H9 (cell line): ENCODE measurements at regions not wholly inside any gene's neighbourhood (a gene's known extent, or its start where the extent isn't known, plus 50 kb on each side); places are given as distances from the start of the nearest gene placed in this dataset.
A peak's percentile ranks its signal among the peaks of the same experiment; 100 is the strongest.

Experiments used
- DNase-seq: peaks from one replicate; pipeline ENCODE4 v3.0.0-alpha.2; 2017
- H2AFZ ChIP-seq: one replicate; pipeline ENCODE4 v1.6.1; 2013; ENCODE audit warnings: mild to moderate bottlenecking, low read length, control low read depth, moderate library complexity
- H2AK5ac ChIP-seq: 2 replicates; pipeline ENCODE4 v1.6.1; 2013; ENCODE audit warnings: low read length, control low read depth, mixed read lengths; ENCODE audit not compliant: insufficient read length
- H2BK120ac ChIP-seq: one replicate; pipeline ENCODE4 v1.6.1; 2013; ENCODE audit warnings: low read depth, mild to moderate bottlenecking, low read length, control low read depth, inconsistent platforms; ENCODE audit not compliant: poor library complexity, severe bottlenecking
- H2BK12ac ChIP-seq: 2 replicates; pipeline ENCODE4 v1.6.1; 2013; ENCODE audit warnings: low read length, control low read depth, mixed read lengths, low read depth; ENCODE audit not compliant: insufficient read length
- H2BK15ac ChIP-seq: 2 replicates; pipeline ENCODE4 v1.6.1; 2013; ENCODE audit warnings: low read depth, low read length, control low read depth
- H2BK20ac ChIP-seq: one replicate; pipeline ENCODE4 v1.6.1; 2013; ENCODE audit warnings: low read depth, mild to moderate bottlenecking, low read length, control low read depth, inconsistent platforms; ENCODE audit not compliant: poor library complexity, severe bottlenecking
- H2BK5ac ChIP-seq: 2 replicates; pipeline ENCODE4 v1.6.1; 2013; ENCODE audit warnings: low read length, control low read depth, mixed read lengths; ENCODE audit not compliant: insufficient read length
- H3K14ac ChIP-seq: 2 replicates; pipeline ENCODE4 v1.6.1; 2013; ENCODE audit warnings: low read length, control low read depth; ENCODE audit not compliant: insufficient read depth
- H3K18ac ChIP-seq: 2 replicates; pipeline ENCODE4 v1.6.1; 2013; ENCODE audit warnings: low read depth, mild to moderate bottlenecking, mixed read lengths, low read length, control low read depth; ENCODE audit not compliant: insufficient read length
- H3K23ac ChIP-seq: 2 replicates; pipeline ENCODE4 v1.6.1; 2013; ENCODE audit warnings: low read length, control low read depth, mixed read lengths, low read depth; ENCODE audit not compliant: insufficient read length
- H3K23me2 ChIP-seq: 2 replicates; pipeline ENCODE4 v1.6.1; 2013; ENCODE audit warnings: low read depth, mild to moderate bottlenecking, mixed read lengths, low read length, control low read depth; ENCODE audit not compliant: insufficient read length, poor library complexity, severe bottlenecking
- H3K27ac ChIP-seq: 2 replicates; pipeline ENCODE4 v1.5.1; 2013; ENCODE audit warnings: low read length, control low read depth, mixed read lengths, low read depth; ENCODE audit not compliant: insufficient read length
- H3K27me3 ChIP-seq: 2 replicates; pipeline ENCODE4 v1.6.1; 2013; ENCODE audit warnings: low read length, control low read depth, inconsistent platforms; ENCODE audit not compliant: insufficient read depth
- H3K4ac ChIP-seq: 2 replicates; pipeline ENCODE4 v1.6.1; 2013; ENCODE audit warnings: low read depth, mild to moderate bottlenecking, control low read depth, inconsistent platforms, low read length, moderate library complexity
- H3K4me1 ChIP-seq: 2 replicates; pipeline ENCODE4 v1.6.1; 2013; ENCODE audit warnings: low read length, control low read depth, inconsistent platforms; ENCODE audit not compliant: insufficient read depth
- H3K4me2 ChIP-seq: 2 replicates; pipeline ENCODE4 v1.6.1; 2013; ENCODE audit warnings: low read length, control low read depth, mixed read lengths; ENCODE audit not compliant: insufficient read length, insufficient read depth
- H3K56ac ChIP-seq: 2 replicates; pipeline ENCODE4 v1.6.1; 2013; ENCODE audit warnings: low read depth, mild to moderate bottlenecking, mixed read lengths, low read length, control low read depth; ENCODE audit not compliant: insufficient read length
- H3K79me1 ChIP-seq: 2 replicates; pipeline ENCODE4 v1.6.1; 2013; ENCODE audit warnings: low read depth, mild to moderate bottlenecking, moderate library complexity, low read length, control low read depth, inconsistent platforms; ENCODE audit not compliant: insufficient read depth, poor library complexity, severe bottlenecking
- H3K79me2 ChIP-seq: 2 replicates; pipeline ENCODE4 v1.6.1; 2013; ENCODE audit warnings: low read length, control low read depth, inconsistent platforms; ENCODE audit not compliant: insufficient read depth
- H3K9ac ChIP-seq: 2 replicates; pipeline ENCODE4 v1.6.1; 2013; ENCODE audit warnings: low read length, control low read depth, mixed read lengths; ENCODE audit not compliant: insufficient read length; ENCODE audit errors: extremely low read depth
- H3K9me3 ChIP-seq: one replicate; pipeline ENCODE4 v1.6.1; 2013; ENCODE audit warnings: low read depth, low read length, inconsistent platforms; ENCODE audit not compliant: control insufficient read depth
- H3T11ph ChIP-seq: one replicate; pipeline ENCODE4 v1.6.1; 2013; ENCODE audit warnings: mild to moderate bottlenecking, low read length, control low read depth, inconsistent platforms
- H4K20me1 ChIP-seq: one replicate; pipeline ENCODE4 v1.6.1; 2013; ENCODE audit not compliant: control insufficient read depth, insufficient read length, insufficient read depth
- H4K5ac ChIP-seq: 2 replicates; pipeline ENCODE4 v1.6.1; 2013; ENCODE audit warnings: low read depth, mild to moderate bottlenecking, mixed read lengths, low read length, control low read depth; ENCODE audit not compliant: insufficient read length
- H4K8ac ChIP-seq: replicated peaks from 2 replicates; pipeline ENCODE4 v1.6.1; 2013; ENCODE audit warnings: low read length, control low read depth, mixed read lengths, low read depth; ENCODE audit not compliant: insufficient read length
- H4K91ac ChIP-seq: 2 replicates; pipeline ENCODE4 v1.6.1; 2013; ENCODE audit warnings: low read depth, mild to moderate bottlenecking, moderate library complexity, mixed read lengths, low read length, control low read depth; ENCODE audit not compliant: insufficient read length
- H3K27ac Mint-ChIP-seq, 3 experiments: 2 replicates in 2 of 3; 3 replicates in 1 of 3; pipeline ENCODE4 v1.8.0; 2020 to 2021; ENCODE audit warnings: mixed read lengths in 3 of 3, mild to moderate bottlenecking in 1 of 3, moderate library complexity in 1 of 3
- H3K27me3 Mint-ChIP-seq: 2 replicates; pipeline ENCODE4 v1.8.0; 2021; ENCODE audit warnings: low read depth, mild to moderate bottlenecking, moderate library complexity, mixed read lengths
- H3K36me3 Mint-ChIP-seq, 3 experiments: 2 replicates in 2 of 3; 3 replicates in 1 of 3; pipeline ENCODE4 v1.8.0; 2020 to 2021; ENCODE audit warnings: low read depth in 3 of 3, mixed read lengths in 3 of 3; ENCODE audit not compliant: insufficient read depth in 1 of 3
- H3K4me1 Mint-ChIP-seq, 2 experiments: 2 replicates each; pipeline ENCODE4 v1.8.0; 2020; ENCODE audit warnings: mixed read lengths in 2 of 2
- H3K4me3 Mint-ChIP-seq, 2 experiments: 2 replicates in 1 of 2; 3 replicates in 1 of 2; pipeline ENCODE4 v1.8.0; 2020 to 2021; ENCODE audit warnings: mild to moderate bottlenecking in 2 of 2, mixed read lengths in 2 of 2, moderate library complexity in 1 of 2
- H3K9me3 Mint-ChIP-seq, 2 experiments: 2 replicates in 1 of 2; 3 replicates in 1 of 2; pipeline ENCODE4 v1.8.0; 2020; ENCODE audit warnings: mild to moderate bottlenecking in 2 of 2, mixed read lengths in 2 of 2, moderate library complexity in 1 of 2
- WGBS: extraction: QIAGEN DNeasy Blood & Tissue Kit; methylation state at CpG from one replicate; pipeline ENCODE4 v1.1.7; 2013; ENCODE audit warnings: missing lambda C conversion rate, low lambda C conversion rate, mixed read lengths; ENCODE audit not compliant: insufficient read length; ENCODE audit errors: extremely low coverage; 5-methylcytosine and 5-hydroxymethylcytosine counted together
- TF ChIP-seq, protein P1 (sequence below): fragments of 200-600 bp; sonication (generic); conservative IDR thresholded peaks from 3 replicates; pipeline ENCODE4 v1.8.0; 2021; ENCODE audit warnings: antibody characterized with exemption, mild to moderate bottlenecking

DNA sequence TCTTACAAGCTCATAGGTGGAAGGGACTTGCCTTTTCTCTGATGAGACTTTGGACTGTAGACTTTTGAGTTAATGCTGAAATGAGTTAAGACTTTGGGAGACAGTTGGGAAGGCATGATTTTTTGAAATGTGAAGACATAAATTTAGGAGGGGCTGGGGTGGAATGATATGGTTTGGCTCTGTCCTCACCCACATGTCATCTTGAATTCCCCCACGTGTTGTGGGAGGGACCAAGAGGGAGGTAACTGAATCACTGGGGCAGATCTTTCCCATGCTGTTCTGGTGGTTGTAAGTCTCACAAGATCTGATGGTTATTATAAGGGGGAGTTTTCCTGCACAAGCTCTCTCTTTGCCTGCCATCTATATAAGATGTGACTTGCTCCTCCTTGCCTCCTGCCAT is 777.9 kb downstream of the CENPC start:
- Histone ChIP-seq H3K79me1 (no peaks in the 10 kb centered on the region), H3K18ac (no peak overlapping the region), H3K79me2 (no peaks in the 10 kb centered on the region), H3K56ac (no peak overlapping the region), H2BK120ac (no peak overlapping the region), H3K4me1 (no peaks in the 10 kb centered on the region), H4K91ac (no peak overlapping the region), H2BK5ac (no peak overlapping the region), H4K5ac (no peak overlapping the region), H4K20me1 (no peaks in the 10 kb centered on the region), H3K23me2 (no peaks in the 10 kb centered on the region), H3T11ph (no peak overlapping the region), H3K4me2 (no peak overlapping the region), H2AK5ac (no peak overlapping the region), H2BK12ac (no peak overlapping the region), H3K9ac (no peak overlapping the region), H3K23ac (no peak overlapping the region), H4K8ac (no peak overlapping the region), H2BK15ac (no peak overlapping the region), H3K4ac (no peak overlapping the region), H2BK20ac (no peak overlapping the region), H3K14ac (no peak overlapping the region), H3K27ac (no peak overlapping the region), H2AFZ (no peak overlapping the region), H3K9me3 (no peaks in the 10 kb centered on the region), H3K27me3 (no peaks in the 10 kb centered on the region)
- no peak for DNase-seq
- TF ChIP-seq, protein P1, sequence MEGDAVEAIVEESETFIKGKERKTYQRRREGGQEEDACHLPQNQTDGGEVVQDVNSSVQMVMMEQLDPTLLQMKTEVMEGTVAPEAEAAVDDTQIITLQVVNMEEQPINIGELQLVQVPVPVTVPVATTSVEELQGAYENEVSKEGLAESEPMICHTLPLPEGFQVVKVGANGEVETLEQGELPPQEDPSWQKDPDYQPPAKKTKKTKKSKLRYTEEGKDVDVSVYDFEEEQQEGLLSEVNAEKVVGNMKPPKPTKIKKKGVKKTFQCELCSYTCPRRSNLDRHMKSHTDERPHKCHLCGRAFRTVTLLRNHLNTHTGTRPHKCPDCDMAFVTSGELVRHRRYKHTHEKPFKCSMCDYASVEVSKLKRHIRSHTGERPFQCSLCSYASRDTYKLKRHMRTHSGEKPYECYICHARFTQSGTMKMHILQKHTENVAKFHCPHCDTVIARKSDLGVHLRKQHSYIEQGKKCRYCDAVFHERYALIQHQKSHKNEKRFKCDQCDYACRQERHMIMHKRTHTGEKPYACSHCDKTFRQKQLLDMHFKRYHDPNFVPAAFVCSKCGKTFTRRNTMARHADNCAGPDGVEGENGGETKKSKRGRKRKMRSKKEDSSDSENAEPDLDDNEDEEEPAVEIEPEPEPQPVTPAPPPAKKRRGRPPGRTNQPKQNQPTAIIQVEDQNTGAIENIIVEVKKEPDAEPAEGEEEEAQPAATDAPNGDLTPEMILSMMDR = no peak
- Mint-ChIP-seq H3K4me1 (peaks cover 17 to 21% of the 10 kb centered on the region in 2 experiments), H3K27ac (peak overlapping the region in 1 of 3 experiments; percentile 40; a peak in 1 of 7 replicates), H3K9me3 (peaks cover 3 to 6% of the 10 kb centered on the region in 2 experiments; a peak in 4 of 5 replicates), H3K27me3 (no peaks in the 10 kb centered on the region), H3K36me3 (peaks cover 0 to 8% (median 6%) of the 10 kb centered on the region in 3 experiments; a peak in 5 of 7 replicates), H3K4me3 (no peak overlapping the region)
- WGBS = no CpG with 5 or more reads among the region's 1 CpG
